GM04504 (cell line): ENCODE measurements at regions not wholly inside any gene's neighbourhood (a gene's known extent, or its start where the extent isn't known, plus 50 kb on each side); places are given as distances from the start of the nearest gene placed in this dataset.
A peak's percentile ranks its signal among the peaks of the same experiment; 100 is the strongest.

ENCODE experiments used
- DNase-seq: peaks from one replicate; pipeline ENCODE4 v3.0.0-alpha.2; 2012; ENCODE audit warnings: low read depth

DNA sequence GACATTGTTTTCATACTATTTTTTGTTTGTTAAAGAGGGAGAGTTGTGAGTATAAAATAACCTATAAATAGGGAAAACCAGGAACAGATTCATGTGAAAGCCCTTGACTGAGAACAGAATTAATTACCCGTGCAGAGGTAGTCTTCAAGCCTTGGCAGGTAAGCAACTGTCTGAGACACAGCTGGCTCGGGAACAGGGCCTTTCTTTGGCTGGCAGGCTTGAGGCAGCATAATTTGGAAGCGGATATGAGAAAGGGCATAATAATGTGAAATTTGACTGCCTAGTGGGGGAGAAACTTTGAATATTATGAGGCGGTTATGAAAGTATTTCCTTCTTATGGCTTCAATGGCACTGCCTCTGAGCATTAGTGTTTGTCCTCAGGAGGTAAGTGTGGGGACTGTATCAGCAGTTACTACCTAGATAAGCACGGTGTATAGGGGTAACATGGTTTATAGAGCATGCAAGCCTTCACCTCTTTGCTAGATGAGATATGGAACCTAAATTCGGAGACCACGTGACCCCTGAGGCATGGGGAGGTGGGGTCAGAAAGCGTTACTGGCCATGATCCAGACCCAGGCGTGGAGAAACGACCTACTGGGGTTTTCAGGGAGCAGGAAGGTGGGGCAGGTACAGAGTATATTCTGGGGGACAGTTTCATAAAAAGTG lies 210.2 kb upstream of the GAS1 start:
- DNase-seq, result no peak

DNA sequence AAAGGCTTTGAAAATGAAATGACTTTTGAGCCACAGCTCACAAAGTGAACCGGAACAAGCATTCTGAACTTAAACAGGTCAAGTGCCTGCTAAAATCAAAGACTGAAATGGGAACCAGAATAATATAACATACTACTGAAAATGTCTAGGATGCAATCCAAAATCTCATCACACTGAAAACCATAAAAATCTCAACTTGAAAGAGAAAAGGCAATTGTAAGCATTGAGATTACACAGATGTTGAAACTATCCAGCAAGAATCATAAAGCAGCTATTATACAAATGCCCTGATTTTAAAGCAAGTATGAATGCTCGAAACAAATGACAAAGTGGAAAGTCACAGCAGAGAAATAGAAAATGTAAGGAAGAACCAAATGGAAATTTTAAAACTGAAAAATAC lies 211.5 kb upstream of the GAS1 start:
- DNase-seq, result no peak

DNA sequence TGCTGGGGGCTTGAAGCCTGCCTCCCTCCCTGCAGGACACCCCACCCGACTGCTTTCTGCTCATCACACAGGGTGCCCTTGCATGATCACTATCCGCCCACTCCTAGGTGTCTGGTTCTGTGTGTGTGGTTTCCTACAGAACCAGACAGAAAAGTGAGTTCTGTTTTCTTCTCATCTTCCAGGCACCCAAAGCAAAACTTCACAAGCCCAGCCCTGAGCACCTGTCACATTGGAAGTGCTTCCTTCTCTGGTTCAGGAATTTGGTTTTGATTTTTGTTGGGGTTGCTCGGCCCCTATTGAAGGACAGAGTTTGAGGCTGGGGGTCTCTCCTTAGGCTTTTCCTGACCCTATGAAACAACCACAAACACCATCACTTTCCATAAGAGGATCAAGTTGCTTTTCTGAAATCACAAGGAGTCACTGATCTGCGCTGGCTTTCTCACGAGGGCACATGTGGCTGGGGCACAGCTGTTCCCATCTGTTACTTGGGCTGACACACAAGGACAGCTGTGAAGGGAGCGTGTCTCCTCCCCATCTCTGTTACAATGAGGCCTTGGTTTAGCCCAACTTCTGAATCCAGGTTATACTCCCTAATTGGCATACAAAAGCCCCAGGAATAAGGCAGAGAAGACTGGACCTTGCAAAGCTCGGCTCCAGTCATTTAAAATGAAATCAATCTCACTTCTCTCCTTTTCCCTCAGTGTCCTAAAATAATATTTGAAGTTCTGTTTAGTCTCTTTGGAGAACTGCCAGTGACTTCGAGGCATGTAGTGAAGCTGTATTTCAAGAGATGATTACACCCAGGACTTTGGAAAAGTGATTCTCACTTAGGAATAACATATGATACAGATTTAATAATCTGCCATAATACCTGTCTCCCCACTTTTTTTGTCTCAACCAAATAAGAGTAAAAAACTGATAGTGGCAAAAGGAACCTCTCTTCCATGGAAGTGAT lies 213.1 kb upstream of the GAS1 start:
- no peak for DNase-seq

DNA sequence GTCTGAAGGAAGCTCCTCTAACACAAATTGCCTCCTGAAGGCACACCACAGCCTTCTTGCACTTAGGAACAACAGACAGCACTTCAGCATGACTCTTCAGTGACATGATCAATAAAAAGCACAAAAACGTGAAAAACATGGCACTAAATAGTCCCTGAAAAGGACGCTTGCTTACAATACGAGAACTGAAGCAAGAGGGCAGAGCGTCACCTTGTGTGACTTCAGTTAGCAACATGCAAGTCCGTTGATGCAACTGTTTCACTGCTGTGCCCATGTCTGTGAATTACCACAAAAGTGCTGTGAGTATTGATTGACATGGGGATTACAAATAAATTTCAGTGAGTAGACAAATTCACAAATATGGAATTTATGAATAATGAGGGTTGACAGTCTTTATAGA lies 219.9 kb upstream of the GAS1 start:
- no peak for DNase-seq

DNA sequence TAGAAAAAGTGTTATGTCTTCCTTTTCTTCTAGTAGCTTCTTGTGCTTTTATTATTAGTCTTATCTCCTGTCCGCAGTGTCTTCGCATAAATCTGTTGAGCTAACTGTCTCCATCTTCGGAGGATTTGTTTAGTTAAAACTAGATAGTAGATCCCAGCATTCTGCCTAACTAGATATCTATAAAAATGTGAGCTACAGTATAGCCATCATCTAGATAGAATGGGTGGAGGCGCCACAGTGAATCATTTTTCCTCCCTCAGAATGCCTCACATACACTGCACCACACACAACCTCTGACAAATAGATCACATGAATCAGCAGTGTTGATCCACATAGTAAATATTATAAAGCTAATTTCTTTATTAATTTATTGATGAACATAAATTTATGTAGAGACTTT lies 220.3 kb upstream of the GAS1 start:
- no peak for DNase-seq

DNA sequence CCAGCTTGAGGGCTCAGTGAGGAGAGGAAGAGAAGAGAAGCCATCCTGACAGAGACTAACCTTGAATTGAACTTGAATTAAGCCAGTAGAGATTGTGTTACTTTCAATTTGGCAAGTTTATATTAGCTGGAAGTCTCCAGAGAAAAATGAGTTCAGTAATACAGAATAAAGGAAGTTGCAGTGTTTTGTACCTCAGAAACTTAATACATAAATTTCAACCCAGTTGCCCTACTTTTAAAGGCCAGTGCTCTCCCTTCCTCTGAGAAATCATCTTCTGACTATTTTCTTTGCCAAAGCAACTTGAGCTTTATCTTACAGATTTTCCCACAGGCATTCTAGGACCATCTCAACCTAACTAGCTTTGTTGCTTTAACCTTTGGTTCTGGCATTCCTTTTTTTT lies 231.0 kb upstream of the GAS1 start:
- DNase-seq, result no peak

DNA sequence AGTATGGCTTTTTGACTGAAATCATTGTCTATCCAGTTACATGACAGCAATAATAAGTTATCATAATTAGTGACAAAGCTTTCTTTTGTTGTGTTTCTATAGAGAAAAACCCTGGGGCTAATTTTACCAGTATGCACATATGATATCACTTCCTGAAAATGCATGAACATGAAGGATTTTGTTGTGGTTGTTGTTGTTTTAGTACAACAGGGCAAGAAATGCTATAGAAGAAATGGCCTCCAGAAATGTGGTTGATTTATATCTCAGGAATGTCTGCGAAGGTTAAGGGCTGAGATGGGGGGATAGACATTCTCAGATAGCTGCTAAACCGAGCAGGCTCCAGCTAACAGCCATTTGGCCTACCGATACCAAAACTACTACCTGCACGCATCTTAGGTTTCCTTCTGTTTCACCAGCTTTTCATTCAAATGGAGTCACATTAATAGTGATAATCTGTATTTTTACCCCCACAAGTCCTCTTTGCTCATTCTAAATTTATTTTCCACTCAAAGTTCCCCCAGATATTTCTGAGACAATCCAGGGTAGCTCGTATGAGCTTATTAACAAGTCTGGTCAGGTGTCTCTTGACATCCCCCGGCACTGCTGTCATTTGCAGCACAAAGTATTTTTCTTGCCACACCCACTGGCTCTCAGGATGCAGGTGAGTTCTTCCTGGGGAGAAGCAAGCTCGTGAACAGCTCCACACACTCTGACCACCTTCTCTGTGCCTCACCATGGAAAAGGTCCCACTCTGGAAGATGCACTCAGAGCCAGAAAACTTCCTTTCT lies 232.4 kb upstream of the GAS1 start:
- no peak for DNase-seq

DNA sequence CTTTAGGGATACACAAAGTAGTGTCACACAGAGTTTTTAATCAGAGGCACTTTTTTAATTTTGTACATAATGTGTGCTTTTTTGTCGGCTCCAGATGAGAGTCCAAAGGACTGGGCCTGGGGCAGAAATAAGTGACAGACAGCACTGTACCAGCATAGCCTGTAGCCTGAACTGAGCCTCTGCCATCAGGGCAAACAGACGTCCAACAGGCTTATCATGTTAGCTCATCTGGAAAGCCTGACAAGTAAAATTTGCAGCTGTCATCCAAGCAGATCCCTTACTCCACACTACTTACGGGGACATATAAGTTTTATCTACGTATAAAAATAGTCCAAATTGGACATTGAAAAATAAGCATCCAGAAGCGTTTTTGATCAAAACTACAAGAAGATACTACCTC lies 233.1 kb upstream of the GAS1 start:
- no peak for DNase-seq

DNA sequence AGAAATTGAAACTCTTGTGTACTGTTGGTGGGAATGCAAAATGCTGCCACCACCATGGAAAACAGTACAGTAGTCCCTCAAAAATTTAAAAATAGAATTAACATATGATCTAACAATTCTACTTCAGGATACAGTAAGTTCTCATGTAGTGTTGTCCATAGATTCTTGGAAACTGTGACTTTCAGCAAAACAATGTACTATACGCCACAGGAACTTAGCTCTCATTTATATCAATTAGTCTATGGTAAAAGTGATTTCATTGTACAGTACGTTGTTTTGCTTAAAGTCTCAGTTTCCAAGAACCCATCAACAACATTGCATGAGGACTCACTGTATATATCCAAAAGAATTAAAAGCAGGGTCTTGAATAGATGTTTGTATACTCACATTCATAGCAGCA lies 233.5 kb upstream of the GAS1 start:
- no peak for DNase-seq

DNA sequence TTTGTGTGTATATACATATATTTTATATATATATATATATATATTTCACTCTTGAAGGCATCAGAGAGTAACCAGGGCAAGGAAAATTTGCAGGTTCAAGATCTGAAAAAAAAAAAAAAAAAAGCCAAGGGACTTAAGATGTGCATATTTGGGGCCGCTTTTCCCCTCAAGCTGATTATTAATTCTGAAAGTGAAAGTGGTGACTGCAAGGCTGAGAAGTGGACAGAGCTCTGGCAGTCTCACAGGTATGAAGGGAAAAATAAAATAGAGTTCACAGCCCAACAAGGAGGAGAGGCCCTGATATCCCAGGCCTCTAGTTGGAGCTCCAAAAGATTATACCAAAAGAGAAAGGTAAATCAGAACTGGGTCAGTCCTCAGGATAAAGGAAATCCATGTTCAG lies 234.4 kb upstream of the GAS1 start:
- no peak for DNase-seq

DNA sequence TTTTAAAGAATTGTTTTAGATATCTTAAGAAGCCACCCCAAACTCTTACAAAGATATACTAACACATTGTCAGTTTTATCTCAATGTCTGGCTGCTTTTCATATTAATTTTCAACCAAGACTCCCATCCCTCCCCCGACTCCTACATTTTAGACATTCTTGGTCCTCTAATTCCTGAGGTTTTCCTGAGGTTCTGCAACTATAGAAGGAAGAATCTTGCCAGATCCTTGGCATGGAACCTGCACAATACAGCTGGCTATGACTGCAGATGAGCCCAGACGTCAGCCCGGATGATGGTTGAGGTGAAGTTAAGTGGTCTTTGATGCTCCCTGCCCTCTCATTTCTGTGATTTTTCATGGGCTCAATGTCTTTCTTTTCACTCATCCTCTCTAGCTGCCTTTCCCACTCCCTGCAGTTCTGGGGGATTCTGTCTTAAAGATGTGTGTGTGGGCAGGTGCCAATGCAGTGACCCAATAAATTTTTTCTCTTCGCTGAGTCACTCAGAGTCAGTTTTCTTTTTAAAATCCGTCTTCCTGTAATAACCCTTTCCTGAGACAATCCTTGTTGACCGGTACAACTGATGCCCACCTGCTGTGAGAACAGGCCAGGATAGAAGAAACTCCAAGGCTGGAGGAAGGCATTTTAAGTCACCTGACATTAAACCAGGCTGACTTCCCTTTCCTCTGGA lies 237.8 kb upstream of the GAS1 start:
- DNase-seq, result no peak

DNA sequence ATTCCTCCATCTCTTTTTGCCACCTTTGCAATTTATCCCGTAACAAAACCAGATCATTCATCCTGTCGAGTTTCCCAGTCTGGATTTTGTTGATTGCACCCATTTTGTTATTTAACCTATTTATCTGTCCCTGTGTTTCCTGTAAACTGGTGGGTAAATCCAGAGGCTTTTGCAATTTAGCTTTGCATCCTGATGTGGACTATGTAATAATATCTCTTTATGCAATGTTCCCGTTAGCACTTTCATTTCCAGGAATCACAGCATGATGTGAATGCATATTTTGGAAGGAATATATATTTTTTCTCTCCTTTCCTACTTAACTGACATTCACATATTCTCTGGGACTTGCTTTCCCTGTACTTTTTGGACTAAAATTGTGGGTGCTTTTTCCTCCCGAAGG lies 240.3 kb upstream of the GAS1 start:
- DNase-seq, result no peak

DNA sequence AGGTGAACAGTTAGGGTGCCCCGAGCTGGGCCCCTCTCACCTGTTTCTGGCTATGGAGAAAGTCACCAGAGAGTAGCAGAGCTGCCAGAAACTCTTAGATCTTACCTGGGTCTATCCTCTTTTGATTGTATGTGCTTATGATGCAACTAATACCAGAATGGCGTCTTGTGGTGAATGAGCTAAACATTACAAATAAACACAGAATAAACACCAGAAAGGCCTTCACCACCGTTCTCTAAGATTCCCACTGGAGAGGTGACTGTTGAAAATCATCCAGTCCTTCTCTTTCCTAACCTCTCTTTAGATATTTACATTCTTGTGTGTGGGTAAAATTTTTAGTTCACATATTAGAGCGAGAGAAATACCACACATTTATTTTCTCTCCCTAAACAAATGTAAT lies 241.7 kb upstream of the GAS1 start:
- no peak for DNase-seq

DNA sequence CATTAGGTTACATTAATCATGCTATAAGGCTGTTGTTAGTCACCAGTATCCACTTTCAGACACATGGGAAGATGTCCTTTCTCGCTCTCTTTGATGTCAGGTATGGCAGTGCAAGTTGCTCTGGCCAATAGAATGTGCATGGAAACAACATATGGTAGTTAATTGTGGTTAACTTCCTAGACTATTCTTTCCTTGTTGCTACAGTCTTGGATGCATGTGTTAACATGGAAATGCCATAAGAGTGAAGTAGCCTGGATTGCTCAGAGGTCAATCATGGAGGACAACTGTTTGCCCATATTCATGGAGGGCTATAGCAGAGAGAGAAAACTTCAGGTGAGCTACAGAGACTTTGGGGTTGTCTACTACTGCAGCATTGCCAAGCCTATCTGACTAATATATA lies 245.8 kb upstream of the GAS1 start:
- no peak for DNase-seq

DNA sequence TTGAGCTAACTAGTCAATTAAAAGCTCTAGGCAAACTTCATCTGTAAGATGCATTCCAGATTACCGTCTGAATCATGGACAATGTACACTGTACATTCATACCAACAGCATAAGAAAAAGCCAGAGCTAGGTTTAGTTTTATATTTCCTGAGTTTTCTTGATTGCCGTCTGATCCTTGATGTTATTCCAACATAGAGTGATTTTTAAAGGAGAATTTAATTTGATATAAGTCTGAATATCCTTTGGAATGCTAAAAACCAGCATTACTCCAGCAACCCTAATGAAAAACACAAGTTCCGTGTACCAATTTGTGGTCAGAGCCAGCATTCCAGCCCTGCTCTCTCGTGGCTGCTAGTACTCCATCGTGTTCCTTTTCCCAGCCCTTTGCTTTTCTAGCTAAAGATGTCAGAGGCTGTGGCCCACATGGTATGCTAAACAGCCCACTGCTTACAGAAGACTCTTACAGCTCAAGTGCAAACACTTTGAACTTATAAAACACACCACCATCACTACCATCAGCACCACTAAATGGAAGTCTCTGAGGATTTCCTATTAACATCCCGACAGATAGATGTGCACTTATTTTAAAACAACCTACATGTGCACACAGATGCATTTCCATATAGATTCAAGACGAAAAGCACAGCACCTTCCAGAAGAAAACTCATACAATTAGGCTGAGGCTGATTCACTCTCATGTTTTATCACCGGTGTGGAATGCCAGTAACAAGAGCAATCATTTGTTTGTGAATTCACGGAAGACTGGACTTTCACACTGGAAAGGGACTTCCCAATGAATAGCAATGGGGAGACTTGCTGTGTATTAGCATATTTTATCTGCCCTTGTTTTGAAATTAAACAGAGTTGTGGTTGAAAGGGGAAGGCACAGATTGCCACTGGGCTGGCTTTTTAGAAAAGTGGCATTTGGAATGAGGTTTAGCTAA lies 246.9 kb upstream of the GAS1 start:
- peak; percentile 91 for DNase-seq

DNA sequence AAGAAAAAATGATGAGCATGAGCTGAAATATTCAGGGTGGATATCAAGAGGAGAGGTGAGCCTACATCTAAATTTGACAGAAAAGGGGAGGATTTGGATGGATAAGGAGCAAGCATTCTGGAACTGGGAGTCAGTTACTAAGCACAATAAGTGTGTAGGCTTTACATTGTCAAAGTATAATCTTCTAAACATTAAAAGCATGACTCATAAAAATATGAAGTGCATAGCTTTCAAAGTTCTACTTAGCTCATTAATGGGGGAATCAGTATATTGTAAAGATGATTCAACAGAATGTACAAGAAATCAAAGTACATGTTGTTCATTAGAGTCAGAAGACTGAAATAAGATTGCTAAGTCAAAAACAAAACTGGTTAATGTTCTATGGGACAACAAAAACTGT lies 248.0 kb upstream of the GAS1 start:
- no peak for DNase-seq

DNA sequence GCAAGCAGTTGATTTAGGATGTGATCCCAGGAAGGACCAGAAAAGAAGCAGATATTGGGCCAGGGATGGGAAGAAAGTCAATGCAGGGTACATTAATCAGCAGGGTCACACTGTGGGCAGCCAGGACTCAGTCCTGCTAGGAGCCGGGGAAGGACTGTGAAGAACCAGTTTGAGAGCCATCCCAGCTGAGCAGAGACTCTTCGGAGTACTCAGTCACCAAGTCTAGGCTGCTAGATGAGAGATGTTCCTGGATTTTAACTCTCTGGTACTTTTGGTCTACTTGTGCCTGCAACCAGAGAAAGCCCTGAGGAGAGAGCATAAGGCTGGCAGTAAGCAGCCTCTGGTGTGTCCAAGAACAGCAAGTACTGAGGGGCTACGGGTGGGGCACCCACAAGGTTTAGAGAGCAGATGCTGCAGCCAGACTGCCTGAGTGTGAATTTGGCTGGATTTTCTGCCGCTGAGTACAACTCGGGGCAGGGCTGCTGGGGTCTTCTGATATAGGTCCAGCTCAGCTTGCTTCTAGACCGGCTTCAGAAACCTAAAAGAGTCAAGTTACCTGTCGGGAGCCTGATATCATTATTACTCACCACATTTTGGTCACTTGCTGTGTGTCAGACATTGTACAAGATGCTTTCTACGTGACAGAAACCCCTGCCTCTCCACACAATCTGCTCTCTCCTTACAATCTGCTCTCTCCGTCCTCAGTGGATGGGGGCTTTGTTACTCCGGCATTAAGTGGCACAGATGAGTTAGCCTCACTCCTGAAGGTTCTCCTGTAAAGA lies 250.2 kb upstream of the GAS1 start:
- DNase-seq, result no peak

DNA sequence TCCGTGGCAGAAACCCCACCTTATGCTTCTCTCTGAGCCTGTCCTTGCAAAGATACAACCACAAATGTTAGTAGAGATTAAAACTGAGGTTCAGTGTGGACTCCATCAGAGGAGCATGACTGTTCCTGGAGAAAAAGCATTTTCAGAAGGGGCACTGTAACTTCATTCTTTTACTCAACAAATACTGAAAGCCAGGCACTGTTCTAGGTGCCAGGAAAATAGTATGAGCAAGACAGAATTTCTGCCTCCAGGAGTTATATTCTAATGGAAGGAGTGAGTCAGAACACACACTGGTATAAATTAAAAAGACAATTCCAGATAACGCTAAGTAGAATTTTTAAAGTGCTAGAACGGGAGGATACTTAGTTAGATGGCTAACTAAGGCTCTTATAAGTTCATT lies 251.4 kb upstream of the GAS1 start:
- no peak for DNase-seq

DNA sequence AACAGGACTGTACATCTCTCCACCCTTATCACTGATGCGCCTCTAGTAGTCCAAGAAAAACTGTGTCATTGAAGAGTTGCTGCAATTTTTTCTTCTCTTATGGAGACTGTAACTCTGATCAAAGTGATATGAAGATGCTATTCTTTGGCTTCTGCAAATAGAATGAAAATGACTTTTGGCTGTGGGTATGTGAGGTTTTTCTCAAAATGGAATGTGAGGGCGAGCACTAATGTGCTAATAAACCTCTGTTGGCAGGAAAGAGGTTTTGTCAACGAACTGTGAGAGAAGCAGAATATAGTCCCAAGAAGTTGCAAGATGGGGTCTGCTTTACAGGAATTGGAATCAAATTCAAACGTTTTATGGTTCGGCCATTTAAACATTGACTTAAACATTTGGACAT lies 252.0 kb upstream of the GAS1 start:
- DNase-seq, result no peak

DNA sequence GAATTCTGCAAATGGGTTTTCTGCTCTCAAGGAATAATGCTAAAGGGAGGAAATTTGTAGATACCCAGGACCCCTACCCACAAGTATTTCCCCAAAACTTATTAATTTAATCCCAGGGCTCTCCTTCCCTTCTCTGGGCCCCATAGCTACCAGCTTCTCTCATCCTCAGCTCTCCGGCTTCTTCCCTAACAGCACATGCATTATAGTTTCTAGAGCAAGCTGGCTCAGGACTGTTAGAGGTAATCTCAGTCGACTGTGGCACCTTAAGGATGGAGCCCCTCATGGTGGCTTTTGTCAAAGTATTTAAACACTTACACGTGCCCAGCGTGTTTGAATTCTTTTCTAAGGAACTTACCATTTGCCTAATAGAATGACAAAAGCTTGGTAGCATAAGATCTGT lies 252.5 kb upstream of the GAS1 start:
- no peak for DNase-seq
